HUES48 (cell line): ENCODE measurements at regions not wholly inside any gene's neighbourhood (a gene's known extent, or its start where the extent isn't known, plus 50 kb on each side); places are given as distances from the start of the nearest gene placed in this dataset.

ENCODE experiments used
- H3K27ac ChIP-seq: one replicate; pipeline ENCODE4 v1.7.0; 2013; ENCODE audit warnings: low read depth, low read length, inconsistent platforms
- H3K27me3 ChIP-seq: 2 replicates; pipeline ENCODE4 v1.6.1; 2013; ENCODE audit warnings: mild to moderate bottlenecking, low read length; ENCODE audit not compliant: control insufficient read depth, insufficient read depth
- H3K36me3 ChIP-seq: 2 replicates; pipeline ENCODE4 v1.6.1; 2013; ENCODE audit warnings: low read length; ENCODE audit not compliant: control insufficient read depth, insufficient read depth
- H3K4me1 ChIP-seq: 2 replicates; pipeline ENCODE4 v1.6.1; 2013; ENCODE audit warnings: mild to moderate bottlenecking, low read length; ENCODE audit not compliant: control insufficient read depth, insufficient read depth
- H3K4me3 ChIP-seq: 2 replicates; pipeline ENCODE4 v1.5.1; 2013; ENCODE audit warnings: mild to moderate bottlenecking, low read depth, low read length
- H3K9ac ChIP-seq: 2 replicates; pipeline ENCODE4 v1.6.1; 2013; ENCODE audit warnings: mild to moderate bottlenecking, low read depth, low read length, moderate library complexity
- H3K9me3 ChIP-seq: 2 replicates; pipeline ENCODE4 v1.6.1; 2013; ENCODE audit warnings: low read length; ENCODE audit not compliant: control insufficient read depth, insufficient read depth

DNA sequence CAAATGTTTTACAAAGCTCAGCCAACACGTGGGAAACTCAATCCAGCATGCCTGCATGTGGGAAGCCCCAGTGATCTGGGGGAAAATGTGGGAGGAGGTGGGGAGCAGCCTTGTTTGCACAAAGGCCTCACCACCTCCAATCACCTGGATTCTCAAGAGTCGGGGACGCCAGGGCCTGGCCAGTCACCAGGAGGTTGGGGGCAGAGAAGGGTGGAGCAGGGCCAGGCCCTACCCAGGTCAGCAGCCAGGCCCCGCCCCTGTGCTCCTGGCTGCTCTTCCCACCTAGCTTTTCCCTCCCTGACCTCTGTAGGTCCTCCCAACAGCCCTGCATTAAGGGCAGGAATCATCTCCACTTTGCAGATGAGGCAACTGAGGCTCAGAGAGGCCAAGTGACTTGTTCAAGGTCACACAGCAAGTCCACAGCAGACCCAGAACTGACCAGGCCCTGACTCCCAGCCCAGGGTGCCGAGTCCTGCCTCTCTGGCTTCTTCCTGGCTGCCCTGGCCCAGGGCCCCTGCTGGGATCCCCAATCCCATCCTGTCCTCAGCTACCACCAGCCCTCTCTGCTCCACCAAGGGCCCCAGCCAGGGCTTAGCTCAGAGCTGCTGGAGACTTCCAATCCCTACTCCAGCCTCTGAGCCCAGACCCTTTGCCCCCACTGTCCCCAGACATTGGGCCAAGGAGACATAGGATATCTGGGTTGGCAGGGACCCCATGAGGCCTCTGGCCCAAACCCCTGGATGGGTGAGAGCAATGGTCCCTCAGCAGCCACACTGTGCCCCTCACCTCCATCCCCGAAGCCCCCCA, 508.6 kb downstream of the PTPRU start:
- Histone ChIP-seq H3K36me3 (no peaks in the 10 kb centered on the region), H3K27ac (no peak overlapping the region), H3K4me3 (no peak overlapping the region), H3K27me3 (no peaks in the 10 kb centered on the region), H3K9me3 (no peaks in the 10 kb centered on the region), H3K9ac (no peak overlapping the region), H3K4me1 (no peaks in the 10 kb centered on the region)

GRCh38 chr1:29743931-29744330, 507.6 kb downstream of the PTPRU start:
- Histone ChIP-seq H3K27ac (no peak overlapping the region), H3K9ac (no peak overlapping the region), H3K27me3 (no peaks in the 10 kb centered on the region), H3K36me3 (no peaks in the 10 kb centered on the region), H3K4me3 (no peak overlapping the region), H3K9me3 (no peaks in the 10 kb centered on the region), H3K4me1 (no peaks in the 10 kb centered on the region)

GRCh38 chr1:29743264-29743663, 506.9 kb downstream of the PTPRU start:
- no peaks in the 10 kb centered on the region for H3K9me3 ChIP-seq
- H3K4me1 ChIP-seq = no peaks in the 10 kb centered on the region
- no peak overlapping the region for H3K4me3 ChIP-seq
- H3K9ac ChIP-seq = no peak overlapping the region
- H3K27me3 ChIP-seq = no peaks in the 10 kb centered on the region
- no peak overlapping the region for H3K27ac ChIP-seq
- H3K36me3 ChIP-seq = no peaks in the 10 kb centered on the region

GRCh38 chr1:29739176-29739575, 502.9 kb downstream of the PTPRU start:
- Histone ChIP-seq H3K27me3 (no peaks in the 10 kb centered on the region), H3K4me1 (no peaks in the 10 kb centered on the region), H3K27ac (no peak overlapping the region), H3K4me3 (no peak overlapping the region), H3K9ac (no peak overlapping the region), H3K36me3 (no peaks in the 10 kb centered on the region), H3K9me3 (no peaks in the 10 kb centered on the region)

- H3K36me3 ChIP-seq = no peaks in the 10 kb centered on the region
- H3K4me1 ChIP-seq = no peaks in the 10 kb centered on the region
- no peak overlapping the region for H3K9ac ChIP-seq
- H3K27ac ChIP-seq = no peak overlapping the region
- no peaks in the 10 kb centered on the region for H3K27me3 ChIP-seq
- H3K4me3 ChIP-seq = no peak overlapping the region
- H3K9me3 ChIP-seq = no peaks in the 10 kb centered on the region
Measured at GRCh38 chr1:29736582-29737188, 500.4 kb downstream of the PTPRU start.

- no peak overlapping the region for H3K4me3 ChIP-seq
- H3K4me1 ChIP-seq = no peaks in the 10 kb centered on the region
- no peak overlapping the region for H3K9ac ChIP-seq
- no peaks in the 10 kb centered on the region for H3K27me3 ChIP-seq
- H3K27ac ChIP-seq = no peak overlapping the region
- H3K36me3 ChIP-seq = no peaks in the 10 kb centered on the region
- no peaks in the 10 kb centered on the region for H3K9me3 ChIP-seq
Measured at GRCh38 chr1:29732453-29732852, 496.1 kb downstream of the PTPRU start.

GRCh38 chr1:29730623-29731022, 494.3 kb downstream of the PTPRU start:
- Histone ChIP-seq H3K9me3 (no peaks in the 10 kb centered on the region), H3K27ac (no peak overlapping the region), H3K27me3 (no peaks in the 10 kb centered on the region)

GRCh38 chr1:29729281-29729680, 493.0 kb downstream of the PTPRU start:
- no peaks in the 10 kb centered on the region for H3K36me3 ChIP-seq
- no peaks in the 10 kb centered on the region for H3K9me3 ChIP-seq
- H3K4me1 ChIP-seq = no peaks in the 10 kb centered on the region
- H3K27ac ChIP-seq = no peak overlapping the region
- H3K27me3 ChIP-seq = no peaks in the 10 kb centered on the region
- no peak overlapping the region for H3K4me3 ChIP-seq
- H3K9ac ChIP-seq = no peak overlapping the region

More at GRCh38 chr1:29730623-29731022, 494.3 kb downstream of the PTPRU start:
- Histone ChIP-seq H3K4me1 (no peaks in the 10 kb centered on the region), H3K4me3 (no peak overlapping the region), H3K9ac (no peak overlapping the region), H3K36me3 (no peaks in the 10 kb centered on the region)

DNA sequence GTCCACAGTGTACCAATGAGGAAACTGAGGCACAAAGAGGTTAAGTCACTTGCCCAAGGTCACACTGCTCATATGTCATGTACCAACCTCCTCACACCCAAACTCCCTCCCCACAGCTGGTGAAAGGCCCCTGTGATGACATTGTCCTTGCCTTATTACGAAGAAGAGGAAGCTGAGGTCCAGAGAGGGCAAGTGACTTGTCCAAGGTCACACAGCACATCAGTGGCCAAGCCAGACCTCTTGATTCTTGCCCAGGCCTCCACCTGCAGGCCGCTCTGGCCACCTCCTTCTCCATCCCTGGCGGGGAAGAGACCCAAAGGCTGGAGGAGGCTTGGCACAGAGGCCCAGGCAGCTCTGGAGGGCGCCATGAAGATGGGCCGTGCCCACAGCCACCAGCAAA, 492.4 kb downstream of the PTPRU start:
- Histone ChIP-seq H3K27me3 (no peaks in the 10 kb centered on the region), H3K9ac (no peak overlapping the region), H3K9me3 (peaks cover 5% of the 10 kb centered on the region; the same call in 1 of the 2 replicates), H3K4me3 (no peak overlapping the region), H3K27ac (no peak overlapping the region), H3K4me1 (no peaks in the 10 kb centered on the region), H3K36me3 (no peaks in the 10 kb centered on the region)

GRCh38 chr1:29725262-29725661, 488.9 kb downstream of the PTPRU start:
- Histone ChIP-seq H3K36me3 (no peaks in the 10 kb centered on the region), H3K27ac (no peak overlapping the region), H3K9ac (no peak overlapping the region), H3K4me1 (no peaks in the 10 kb centered on the region), H3K9me3 (peaks cover 6% of the 10 kb centered on the region), H3K4me3 (no peak overlapping the region), H3K27me3 (no peaks in the 10 kb centered on the region)

GRCh38 chr1:29722598-29722997, 486.3 kb downstream of the PTPRU start:
- H3K27ac ChIP-seq = no peak overlapping the region
- H3K27me3 ChIP-seq = no peaks in the 10 kb centered on the region
- H3K9me3 ChIP-seq = peaks cover 15% of the 10 kb centered on the region
- no peak overlapping the region for H3K4me3 ChIP-seq
- no peak overlapping the region for H3K9ac ChIP-seq
- H3K4me1 ChIP-seq = no peaks in the 10 kb centered on the region
- no peaks in the 10 kb centered on the region for H3K36me3 ChIP-seq
